Activated T-helper 2 cell treated with anti-CD3 and anti-CD28 coated beads, Interferon-gamma antibody, Interleukin-2, Interleukin-4, amounts not matched to agents 10 μg/mL and 5 μg/mL and 100 μg/mL, durations not matched to agents 14 hours and 24 hours and 36 hours (primary cell): ENCODE measurements at regions not wholly inside any gene's neighbourhood (a gene's known extent, or its start where the extent isn't known, plus 50 kb on each side); places are given as distances from the start of the nearest gene placed in this dataset.

Experiments
- DNase-seq: peaks from one replicate; pipeline ENCODE4 v3.0.0; 2021; ENCODE audit warnings: low spot score
- H3K27ac Mint-ChIP-seq: one replicate; pipeline ENCODE4 v1.8.0; 2021; ENCODE audit warnings: mixed read lengths
- H3K27me3 Mint-ChIP-seq: one replicate; pipeline ENCODE4 v1.8.0; 2021; ENCODE audit warnings: low read depth, mixed read lengths
- H3K36me3 Mint-ChIP-seq: one replicate; pipeline ENCODE4 v1.8.0; 2021; ENCODE audit warnings: low read depth, mixed read lengths
- H3K4me1 Mint-ChIP-seq: one replicate; pipeline ENCODE4 v1.8.0; 2021; ENCODE audit warnings: low read depth, mixed read lengths
- H3K4me3 Mint-ChIP-seq: one replicate; pipeline ENCODE4 v1.8.0; 2021; ENCODE audit warnings: low read depth, mild to moderate bottlenecking, moderate library complexity, mixed read lengths
- H3K9me3 Mint-ChIP-seq: one replicate; pipeline ENCODE4 v1.8.0; 2021; ENCODE audit warnings: mixed read lengths
- intact Hi-C: fragments of 100-400 bp; cut with micrococcal nuclease; formaldehyde crosslinking; loops from one replicate; pipeline ENCODE4 v1.15.1; 2023

DNA sequence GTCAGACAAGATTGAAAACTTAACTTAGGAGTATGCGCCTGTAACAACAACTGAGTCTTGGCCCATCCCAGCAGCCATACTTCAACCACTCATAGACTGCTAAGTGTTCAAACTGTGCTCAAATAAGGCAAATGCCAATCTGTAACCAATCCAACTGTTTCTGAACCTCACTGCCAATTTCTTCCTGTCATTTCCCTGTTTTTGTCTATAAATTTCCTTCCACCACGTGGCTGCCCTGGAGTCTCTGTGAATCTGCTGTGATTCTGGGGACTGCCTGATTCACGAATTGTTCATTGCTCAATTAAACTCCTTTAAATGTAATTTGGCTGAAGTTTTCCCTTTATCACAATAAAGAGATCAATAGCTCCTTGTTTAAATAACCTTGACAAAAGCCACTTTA is 50.8 kb upstream of the FREM2 start:
- no peak for DNase-seq
- no peaks in the 10 kb centered on the region for H3K36me3 Mint-ChIP-seq
- no peak overlapping the region for H3K27ac Mint-ChIP-seq
- no peaks in the 10 kb centered on the region for H3K4me1 Mint-ChIP-seq
- intact Hi-C loops, result no loop called here
- H3K9me3 Mint-ChIP-seq, result no peaks in the 10 kb centered on the region
- H3K27me3 Mint-ChIP-seq, result no peaks in the 10 kb centered on the region
- no peak overlapping the region for H3K4me3 Mint-ChIP-seq

DNA sequence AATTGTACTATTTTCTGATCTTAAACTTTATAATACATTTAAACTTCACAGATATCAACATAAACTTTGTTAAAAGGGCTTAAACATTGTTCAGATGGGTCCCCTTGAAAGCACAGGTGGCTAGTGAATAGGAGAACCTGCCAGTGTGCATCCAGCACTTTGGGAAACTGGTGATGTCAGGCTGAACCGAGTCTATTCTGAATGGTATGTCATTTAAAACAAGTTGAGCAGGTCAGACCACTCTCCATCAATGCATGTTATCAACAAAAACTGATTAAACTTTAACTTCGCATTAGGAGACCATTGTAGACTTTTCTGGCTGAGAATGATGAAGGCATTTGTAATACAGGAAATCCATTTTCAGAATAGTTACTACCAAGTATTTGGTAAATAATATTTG is 50.1 kb upstream of the FREM2 start:
- no peak overlapping the region for H3K4me3 Mint-ChIP-seq
- no peaks in the 10 kb centered on the region for H3K9me3 Mint-ChIP-seq
- H3K36me3 Mint-ChIP-seq, result no peaks in the 10 kb centered on the region
- no peak for DNase-seq
- H3K4me1 Mint-ChIP-seq, result no peaks in the 10 kb centered on the region
- intact Hi-C loops, result no loop called here
- H3K27ac Mint-ChIP-seq, result no peak overlapping the region
- H3K27me3 Mint-ChIP-seq, result no peaks in the 10 kb centered on the region
